ENCODE measurements at regions not wholly inside any gene's neighbourhood (a gene's known extent, or its start where the extent isn't known, plus 50 kb on each side); places are given as distances from the start of the nearest gene placed in this dataset.

GRCh38 chr4:165668694-165669093 lies 204.3 kb upstream of the TLL1 start:
- TF ChIP-seq, protein P1, sequence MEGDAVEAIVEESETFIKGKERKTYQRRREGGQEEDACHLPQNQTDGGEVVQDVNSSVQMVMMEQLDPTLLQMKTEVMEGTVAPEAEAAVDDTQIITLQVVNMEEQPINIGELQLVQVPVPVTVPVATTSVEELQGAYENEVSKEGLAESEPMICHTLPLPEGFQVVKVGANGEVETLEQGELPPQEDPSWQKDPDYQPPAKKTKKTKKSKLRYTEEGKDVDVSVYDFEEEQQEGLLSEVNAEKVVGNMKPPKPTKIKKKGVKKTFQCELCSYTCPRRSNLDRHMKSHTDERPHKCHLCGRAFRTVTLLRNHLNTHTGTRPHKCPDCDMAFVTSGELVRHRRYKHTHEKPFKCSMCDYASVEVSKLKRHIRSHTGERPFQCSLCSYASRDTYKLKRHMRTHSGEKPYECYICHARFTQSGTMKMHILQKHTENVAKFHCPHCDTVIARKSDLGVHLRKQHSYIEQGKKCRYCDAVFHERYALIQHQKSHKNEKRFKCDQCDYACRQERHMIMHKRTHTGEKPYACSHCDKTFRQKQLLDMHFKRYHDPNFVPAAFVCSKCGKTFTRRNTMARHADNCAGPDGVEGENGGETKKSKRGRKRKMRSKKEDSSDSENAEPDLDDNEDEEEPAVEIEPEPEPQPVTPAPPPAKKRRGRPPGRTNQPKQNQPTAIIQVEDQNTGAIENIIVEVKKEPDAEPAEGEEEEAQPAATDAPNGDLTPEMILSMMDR (IDR thresholded peaks at IDR 0.05; ENCODE audit: unreplicated experiment): no peak
- DNase-seq (ENCODE audit: low spot score): no peak
- no peak overlapping the region for H3K27ac Mint-ChIP-seq (ENCODE audit: unreplicated experiment)
- no peaks in the 10 kb centered on the region for H3K9me3 Mint-ChIP-seq (ENCODE audit: unreplicated experiment)
- peaks cover 9% of the 10 kb centered on the region for H3K4me1 Mint-ChIP-seq (ENCODE audit: unreplicated experiment)
- no peaks in the 10 kb centered on the region for H3K27me3 Mint-ChIP-seq (ENCODE audit: unreplicated experiment)
- no peak overlapping the region for H3K4me3 Mint-ChIP-seq (ENCODE audit: unreplicated experiment)
- no peaks in the 10 kb centered on the region for H3K36me3 Mint-ChIP-seq (ENCODE audit: low read depth, unreplicated experiment)

GRCh38 chr4:165677081-165677480 lies 196.0 kb upstream of the TLL1 start:
- Mint-ChIP-seq H3K4me3 (ENCODE audit: unreplicated experiment) (no peak overlapping the region), H3K36me3 (ENCODE audit: low read depth, unreplicated experiment) (no peaks in the 10 kb centered on the region), H3K4me1 (ENCODE audit: unreplicated experiment) (peaks cover 3% of the 10 kb centered on the region), H3K27ac (ENCODE audit: unreplicated experiment) (no peak overlapping the region), H3K9me3 (ENCODE audit: unreplicated experiment) (no peaks in the 10 kb centered on the region), H3K27me3 (ENCODE audit: unreplicated experiment) (no peaks in the 10 kb centered on the region)
- no peak for DNase-seq (ENCODE audit: low spot score)
- TF ChIP-seq, protein P1 (IDR thresholded peaks at IDR 0.05; ENCODE audit: unreplicated experiment): no peak

GRCh38 chr4:165678236-165678935 lies 194.7 kb upstream of the TLL1 start:
- no peak for DNase-seq (ENCODE audit: low spot score)
- no peaks in the 10 kb centered on the region for H3K36me3 Mint-ChIP-seq (ENCODE audit: low read depth, unreplicated experiment)
- H3K27ac Mint-ChIP-seq (ENCODE audit: unreplicated experiment): no peak overlapping the region
- H3K9me3 Mint-ChIP-seq (ENCODE audit: unreplicated experiment): no peaks in the 10 kb centered on the region
- TF ChIP-seq, protein P1 (IDR thresholded peaks at IDR 0.05; ENCODE audit: unreplicated experiment): no peak
- no peaks in the 10 kb centered on the region for H3K27me3 Mint-ChIP-seq (ENCODE audit: unreplicated experiment)
- H3K4me1 Mint-ChIP-seq (ENCODE audit: unreplicated experiment): peaks cover 3% of the 10 kb centered on the region
- no peak overlapping the region for H3K4me3 Mint-ChIP-seq (ENCODE audit: unreplicated experiment)

DNA sequence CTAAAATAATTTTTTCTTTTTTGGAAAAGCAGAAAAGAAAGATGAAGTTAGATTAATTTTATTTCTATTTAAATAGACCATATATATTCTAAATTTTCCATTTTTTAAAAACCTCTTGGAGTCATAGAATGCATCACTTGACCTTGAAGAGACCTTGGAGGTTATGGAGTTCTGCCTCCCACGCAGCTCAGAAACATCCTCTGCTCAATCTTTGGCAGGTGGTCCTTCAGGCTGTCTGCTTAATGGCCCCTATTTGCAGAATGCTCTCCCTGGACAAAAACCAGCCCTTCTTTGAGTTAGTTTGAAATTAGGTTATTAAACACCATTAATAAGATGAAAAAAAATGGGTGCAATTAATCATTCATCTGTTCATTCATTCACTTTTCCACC lies 194.1 kb upstream of the TLL1 start:
- Mint-ChIP-seq H3K27me3 (ENCODE audit: unreplicated experiment) (no peaks in the 10 kb centered on the region), H3K4me3 (ENCODE audit: unreplicated experiment) (no peak overlapping the region), H3K36me3 (ENCODE audit: low read depth, unreplicated experiment) (no peaks in the 10 kb centered on the region), H3K9me3 (ENCODE audit: unreplicated experiment) (no peaks in the 10 kb centered on the region), H3K27ac (ENCODE audit: unreplicated experiment) (no peak overlapping the region), H3K4me1 (ENCODE audit: unreplicated experiment) (peaks cover 3% of the 10 kb centered on the region)
- DNase-seq (ENCODE audit: low spot score): no peak
- TF ChIP-seq, protein P1 (IDR thresholded peaks at IDR 0.05; ENCODE audit: unreplicated experiment): no peak

DNA sequence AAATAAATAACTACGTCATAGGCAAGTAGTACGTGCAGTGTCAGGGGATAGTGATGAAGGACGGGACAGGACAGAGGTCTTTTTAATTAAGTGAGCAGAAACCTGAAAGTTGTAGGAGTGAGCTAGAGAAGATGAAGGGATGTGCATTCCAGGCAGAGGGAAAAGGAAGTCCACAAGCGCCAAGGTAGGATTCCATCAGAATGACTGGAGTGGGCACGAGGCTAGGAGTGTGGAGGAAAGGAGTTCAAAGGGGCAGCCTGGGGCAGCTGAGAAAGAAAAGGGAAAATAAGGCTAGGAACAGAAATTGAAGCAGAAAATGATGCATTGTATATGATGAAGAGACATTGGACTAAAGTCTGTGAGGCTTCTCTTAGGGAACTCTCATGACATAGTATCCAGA lies 192.2 kb upstream of the TLL1 start:
- Mint-ChIP-seq H3K27me3 (ENCODE audit: unreplicated experiment) (no peaks in the 10 kb centered on the region), H3K9me3 (ENCODE audit: unreplicated experiment) (no peaks in the 10 kb centered on the region), H3K27ac (ENCODE audit: unreplicated experiment) (no peak overlapping the region), H3K4me3 (ENCODE audit: unreplicated experiment) (no peak overlapping the region), H3K4me1 (ENCODE audit: unreplicated experiment) (peaks cover 3% of the 10 kb centered on the region), H3K36me3 (ENCODE audit: low read depth, unreplicated experiment) (no peaks in the 10 kb centered on the region)
- no peak for DNase-seq (ENCODE audit: low spot score)
- TF ChIP-seq, protein P1 (IDR thresholded peaks at IDR 0.05; ENCODE audit: unreplicated experiment): no peak

Measured in endothelial cell (in vitro differentiated cells).